ENCODE measurements at regions not wholly inside any gene's neighbourhood (a gene's known extent, or its start where the extent isn't known, plus 50 kb on each side); places are given as distances from the start of the nearest gene placed in this dataset.

GRCh38 chr18:41324020-41324791 is 630.8 kb upstream of the PIK3C3 start:
- DNase-seq (ENCODE audit: low read depth, low spot score): no peak

GRCh38 chr18:41323044-41323443 is 632.0 kb upstream of the PIK3C3 start:
- DNase-seq (ENCODE audit: low read depth, low spot score): no peak
- H3K27ac ChIP-seq: peak overlapping the region; percentile 96

More at GRCh38 chr18:41324020-41324791, 630.8 kb upstream of the PIK3C3 start:
- H3K27ac ChIP-seq: peak overlapping the region; percentile 96

- H3K27ac ChIP-seq: peak overlapping the region; percentile 42
- DNase-seq (ENCODE audit: low read depth, low spot score): no peak
Observed at GRCh38 chr18:41320100-41320499, 634.9 kb upstream of the PIK3C3 start.

GRCh38 chr18:41315134-41315533 is 639.9 kb upstream of the PIK3C3 start:
- no peak overlapping the region for H3K27ac ChIP-seq
- DNase-seq (ENCODE audit: low read depth, low spot score): no peak

- DNase-seq (ENCODE audit: low read depth, low spot score): no peak
Observed at GRCh38 chr18:41311571-41312547, 643.2 kb upstream of the PIK3C3 start.

GRCh38 chr18:41297740-41298139 is 657.3 kb upstream of the PIK3C3 start:
- no peak overlapping the region for H3K27ac ChIP-seq
- no peak for DNase-seq (ENCODE audit: low read depth, low spot score)

More at GRCh38 chr18:41311571-41312547, 643.2 kb upstream of the PIK3C3 start:
- H3K27ac ChIP-seq: no peak overlapping the region

- H3K27ac ChIP-seq: no peak overlapping the region
- DNase-seq (ENCODE audit: low read depth, low spot score): no peak
Observed at GRCh38 chr18:41269294-41269693, 685.7 kb upstream of the PIK3C3 start.

- peak overlapping the region; percentile 23 for H3K27ac ChIP-seq
- DNase-seq (ENCODE audit: low read depth, low spot score): peak; percentile 34
Observed at GRCh38 chr18:41268271-41268670, 686.8 kb upstream of the PIK3C3 start.

- no peak overlapping the region for H3K27ac ChIP-seq
- DNase-seq (ENCODE audit: low read depth, low spot score): no peak
Observed at GRCh38 chr18:41266616-41267015, 688.4 kb upstream of the PIK3C3 start.

GRCh38 chr18:41266204-41266603 is 688.8 kb upstream of the PIK3C3 start:
- DNase-seq (ENCODE audit: low read depth, low spot score): no peak
- no peak overlapping the region for H3K27ac ChIP-seq

- DNase-seq (ENCODE audit: low read depth, low spot score): peak; percentile 27
- H3K27ac ChIP-seq: no peak overlapping the region
Observed at GRCh38 chr18:41265047-41265446, 690.0 kb upstream of the PIK3C3 start.

GRCh38 chr18:41263956-41264355 is 691.1 kb upstream of the PIK3C3 start:
- DNase-seq (ENCODE audit: low read depth, low spot score): no peak
- no peak overlapping the region for H3K27ac ChIP-seq

GRCh38 chr18:41262688-41263087 is 692.3 kb upstream of the PIK3C3 start:
- DNase-seq (ENCODE audit: low read depth, low spot score): no peak
- no peak overlapping the region for H3K27ac ChIP-seq

- no peak overlapping the region for H3K27ac ChIP-seq
- no peak for DNase-seq (ENCODE audit: low read depth, low spot score)
Observed at GRCh38 chr18:41244591-41245037, 710.4 kb upstream of the PIK3C3 start.

- DNase-seq (ENCODE audit: low read depth, low spot score): no peak
- H3K27ac ChIP-seq: no peak overlapping the region
Observed at GRCh38 chr18:41237317-41237716, 717.7 kb upstream of the PIK3C3 start.

GRCh38 chr18:41231681-41232080 is 723.4 kb upstream of the PIK3C3 start:
- no peak for DNase-seq (ENCODE audit: low read depth, low spot score)
- H3K27ac ChIP-seq: no peak overlapping the region

GRCh38 chr18:41227993-41228392 is 727.0 kb upstream of the PIK3C3 start:
- peak; percentile 8 for DNase-seq (ENCODE audit: low read depth, low spot score)
- no peak overlapping the region for H3K27ac ChIP-seq

GRCh38 chr18:41226911-41227310 is 728.1 kb upstream of the PIK3C3 start:
- DNase-seq (ENCODE audit: low read depth, low spot score): no peak
- H3K27ac ChIP-seq: no peak overlapping the region

- peak overlapping the region; percentile 38 for H3K27ac ChIP-seq
- DNase-seq (ENCODE audit: low read depth, low spot score): peak; percentile 12
Observed at GRCh38 chr18:41226186-41226585, 728.8 kb upstream of the PIK3C3 start.

GRCh38 chr18:41216341-41217003 is 738.6 kb upstream of the PIK3C3 start:
- no peak for DNase-seq (ENCODE audit: low read depth, low spot score)

More at GRCh38 chr18:41216341-41217003, 738.6 kb upstream of the PIK3C3 start:
- H3K27ac ChIP-seq: no peak overlapping the region
